Parathyroid adenoma (tissue), 2 donors: ENCODE measurements at regions not wholly inside any gene's neighbourhood (a gene's known extent, or its start where the extent isn't known, plus 50 kb on each side); places are given as distances from the start of the nearest gene placed in this dataset.

Source experiments
- H2AFZ ChIP-seq: fragments of 300-600 bp; sonication (generic); one replicate; pipeline ENCODE4 v1.7.0; 2017; ENCODE audit warnings: antibody characterized with exemption, mild to moderate bottlenecking
- H3K27ac ChIP-seq: fragments of 300-600 bp; sonication (generic); one replicate; pipeline ENCODE4 v1.7.0; 2017
- H3K27me3 ChIP-seq: fragments of 300-600 bp; sonication (generic); one replicate; pipeline ENCODE4 v1.7.0; 2017; ENCODE audit warnings: low read length; ENCODE audit not compliant: control insufficient read depth, insufficient read depth
- H3K36me3 ChIP-seq: fragments of 300-600 bp; sonication (generic); one replicate; pipeline ENCODE4 v1.7.0; 2017; ENCODE audit warnings: low read length; ENCODE audit not compliant: control insufficient read depth, insufficient read depth
- H3K4me1 ChIP-seq: fragments of 300-600 bp; sonication (generic); one replicate; pipeline ENCODE4 v1.7.0; 2017; ENCODE audit warnings: control low read depth
- H3K4me2 ChIP-seq: fragments of 300-600 bp; sonication (generic); one replicate; pipeline ENCODE4 v1.7.0; 2017; ENCODE audit warnings: low read length
- H3K4me3 ChIP-seq: fragments of 300-600 bp; sonication (generic); one replicate; pipeline ENCODE4 v1.7.0; 2017; ENCODE audit warnings: low read depth, low read length
- H3K79me2 ChIP-seq: fragments of 300-600 bp; sonication (generic); one replicate; pipeline ENCODE4 v1.7.0; 2017; ENCODE audit warnings: control low read depth
- H3K9ac ChIP-seq: fragments of 300-600 bp; sonication (generic); one replicate; pipeline ENCODE4 v1.7.0; 2017; ENCODE audit warnings: mild to moderate bottlenecking
- H3K9me3 ChIP-seq: fragments of 300-600 bp; sonication (generic); one replicate; pipeline ENCODE4 v1.7.0; 2017; ENCODE audit warnings: low read length; ENCODE audit not compliant: control insufficient read depth
- TF ChIP-seq, protein P1 (sequence below): fragments of 300-600 bp; sonication (generic); IDR thresholded peaks from one replicate; pipeline ENCODE4 v1.7.0; 2017; ENCODE audit warnings: antibody characterized with exemption, mild to moderate bottlenecking
- donor health status: primary hyperparathyroidism.

DNA sequence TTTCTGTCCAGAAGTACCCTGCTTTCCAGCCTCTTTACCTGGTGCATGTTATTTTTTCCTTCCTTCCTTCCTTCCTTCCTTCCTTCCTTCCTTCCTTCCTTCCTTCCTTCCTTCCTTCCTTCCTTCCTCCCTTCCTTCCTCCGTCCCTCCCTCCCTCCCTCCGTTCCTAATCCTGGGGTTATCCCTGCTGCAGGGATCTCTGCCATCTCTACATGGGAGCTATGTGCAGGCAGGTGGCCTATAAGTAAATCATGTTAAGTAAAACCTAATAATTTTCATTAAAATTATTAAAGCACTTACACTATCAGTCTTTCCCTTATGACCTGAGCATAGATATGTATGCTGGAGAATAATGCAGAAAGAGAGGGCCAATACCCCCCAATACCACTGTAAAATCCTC lies 351.9 kb downstream of the ZSWIM6 start:
- no peaks in the 10 kb centered on the region for H3K36me3 ChIP-seq
- no peaks in the 10 kb centered on the region for H3K27me3 ChIP-seq
- no peak overlapping the region for H3K4me3 ChIP-seq
- no peaks in the 10 kb centered on the region for H3K9me3 ChIP-seq
- H3K9ac ChIP-seq = no peak overlapping the region
- H3K79me2 ChIP-seq = no peaks in the 10 kb centered on the region
- H3K27ac ChIP-seq = no peak overlapping the region
- H3K4me1 ChIP-seq = no peaks in the 10 kb centered on the region
- no peak overlapping the region for H3K4me2 ChIP-seq
- no peak overlapping the region for H2AFZ ChIP-seq
- TF ChIP-seq, protein P1, sequence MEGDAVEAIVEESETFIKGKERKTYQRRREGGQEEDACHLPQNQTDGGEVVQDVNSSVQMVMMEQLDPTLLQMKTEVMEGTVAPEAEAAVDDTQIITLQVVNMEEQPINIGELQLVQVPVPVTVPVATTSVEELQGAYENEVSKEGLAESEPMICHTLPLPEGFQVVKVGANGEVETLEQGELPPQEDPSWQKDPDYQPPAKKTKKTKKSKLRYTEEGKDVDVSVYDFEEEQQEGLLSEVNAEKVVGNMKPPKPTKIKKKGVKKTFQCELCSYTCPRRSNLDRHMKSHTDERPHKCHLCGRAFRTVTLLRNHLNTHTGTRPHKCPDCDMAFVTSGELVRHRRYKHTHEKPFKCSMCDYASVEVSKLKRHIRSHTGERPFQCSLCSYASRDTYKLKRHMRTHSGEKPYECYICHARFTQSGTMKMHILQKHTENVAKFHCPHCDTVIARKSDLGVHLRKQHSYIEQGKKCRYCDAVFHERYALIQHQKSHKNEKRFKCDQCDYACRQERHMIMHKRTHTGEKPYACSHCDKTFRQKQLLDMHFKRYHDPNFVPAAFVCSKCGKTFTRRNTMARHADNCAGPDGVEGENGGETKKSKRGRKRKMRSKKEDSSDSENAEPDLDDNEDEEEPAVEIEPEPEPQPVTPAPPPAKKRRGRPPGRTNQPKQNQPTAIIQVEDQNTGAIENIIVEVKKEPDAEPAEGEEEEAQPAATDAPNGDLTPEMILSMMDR = no peak

DNA sequence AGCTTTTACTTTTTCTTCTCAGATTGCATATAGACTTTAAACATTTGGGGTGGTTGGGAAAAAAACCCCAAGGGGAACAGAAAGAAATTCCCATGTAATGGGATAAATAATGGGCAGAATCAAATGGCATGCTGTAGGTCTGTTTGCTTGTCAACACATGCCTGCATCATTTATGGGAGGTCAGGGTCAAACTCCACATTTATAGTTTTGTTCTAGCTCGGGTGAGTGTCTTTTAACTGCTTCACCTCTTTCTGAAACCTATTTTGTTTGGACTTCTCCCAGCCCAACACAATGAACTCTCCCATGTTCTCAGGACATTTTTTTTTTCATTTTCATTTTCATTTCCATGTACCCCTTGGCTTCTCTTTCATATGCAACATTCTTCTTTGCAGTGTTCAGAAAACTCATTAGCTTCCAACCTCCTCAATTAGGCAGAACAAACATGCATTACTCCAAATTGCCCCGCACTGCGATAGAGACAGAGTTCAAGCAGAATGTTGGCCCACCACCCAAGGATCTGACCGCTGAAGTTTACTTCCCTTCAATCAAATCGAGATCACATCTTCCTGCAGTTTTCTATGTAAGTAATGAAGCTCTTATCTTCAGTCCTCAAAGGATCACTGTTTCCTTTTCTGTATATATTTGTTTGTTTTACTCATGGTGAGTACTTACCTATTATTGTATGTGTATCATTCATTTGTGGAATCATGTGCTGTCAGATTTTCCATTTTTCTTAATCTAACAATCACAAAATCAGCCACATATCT lies 354.6 kb downstream of the ZSWIM6 start:
- Histone ChIP-seq H3K79me2 (no peaks in the 10 kb centered on the region), H3K4me2 (no peak overlapping the region), H3K36me3 (no peaks in the 10 kb centered on the region), H3K9ac (no peak overlapping the region), H3K27me3 (no peaks in the 10 kb centered on the region), H3K27ac (no peak overlapping the region), H3K4me1 (no peaks in the 10 kb centered on the region), H3K4me3 (no peak overlapping the region), H2AFZ (no peak overlapping the region), H3K9me3 (no peaks in the 10 kb centered on the region)
- TF ChIP-seq, protein P1 = no peak

DNA sequence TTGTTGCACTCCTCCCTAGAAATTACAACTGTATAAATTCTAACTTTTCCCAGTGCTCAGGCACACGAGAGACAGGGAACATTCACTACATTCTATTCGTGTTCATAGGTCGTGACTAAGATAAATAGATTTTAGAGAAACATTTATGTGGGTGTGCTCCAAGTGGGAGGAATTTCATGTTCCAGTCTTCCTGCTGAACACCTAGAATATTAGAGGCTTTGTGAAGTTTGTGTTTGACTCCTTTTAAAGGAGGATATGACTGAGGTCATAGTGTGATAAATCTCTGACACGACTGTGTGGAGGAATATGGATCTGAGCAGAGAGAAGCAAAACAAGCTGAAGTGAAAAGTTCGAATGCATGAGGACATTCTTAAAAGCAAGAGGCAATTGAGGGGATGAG lies 355.3 kb downstream of the ZSWIM6 start:
- no peak overlapping the region for H3K4me3 ChIP-seq
- no peak overlapping the region for H3K4me2 ChIP-seq
- no peak overlapping the region for H3K27ac ChIP-seq
- no peaks in the 10 kb centered on the region for H3K9me3 ChIP-seq
- TF ChIP-seq, protein P1 = no peak
- no peaks in the 10 kb centered on the region for H3K27me3 ChIP-seq
- H3K79me2 ChIP-seq = no peaks in the 10 kb centered on the region
- no peaks in the 10 kb centered on the region for H3K36me3 ChIP-seq
- H2AFZ ChIP-seq = no peak overlapping the region
- no peaks in the 10 kb centered on the region for H3K4me1 ChIP-seq
- H3K9ac ChIP-seq = no peak overlapping the region

DNA sequence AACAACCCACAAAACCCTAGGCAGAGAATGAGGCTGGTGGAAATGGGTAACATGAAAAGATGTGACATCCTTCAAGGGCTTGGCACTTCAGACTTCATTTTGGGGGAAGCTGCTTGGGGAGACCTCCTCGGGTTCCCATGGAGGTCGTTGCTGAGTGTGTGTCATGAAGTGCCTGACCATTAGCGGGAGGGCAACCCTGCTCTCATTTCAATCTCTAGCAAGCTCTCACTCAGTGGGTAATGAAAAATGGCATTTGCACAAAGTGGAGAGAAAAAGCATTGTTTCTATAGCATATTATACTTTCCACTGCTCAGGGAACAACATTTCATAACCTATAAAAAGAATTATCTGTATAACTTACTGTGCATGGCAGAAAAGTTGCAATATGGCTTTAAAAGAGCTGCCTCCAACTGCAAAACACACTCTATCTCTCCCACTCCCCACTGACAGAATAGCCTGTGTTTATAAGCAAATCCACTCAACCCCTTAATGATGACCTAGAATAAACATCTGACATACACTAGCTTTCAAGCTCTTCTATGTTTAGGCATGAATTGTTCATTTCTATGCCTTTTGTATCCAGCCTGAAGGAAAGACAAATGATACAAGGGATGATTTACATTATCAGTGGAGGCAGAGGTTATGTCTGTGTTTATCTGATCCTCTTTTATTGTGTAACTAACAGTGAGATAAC lies 357.2 kb downstream of the ZSWIM6 start:
- TF ChIP-seq, protein P1 = no peak
- H3K36me3 ChIP-seq = peaks cover 2% of the 10 kb centered on the region
- no peaks in the 10 kb centered on the region for H3K9me3 ChIP-seq
- no peaks in the 10 kb centered on the region for H3K79me2 ChIP-seq
- no peaks in the 10 kb centered on the region for H3K27me3 ChIP-seq
- no peak overlapping the region for H3K4me2 ChIP-seq
- H3K9ac ChIP-seq = no peak overlapping the region
- H3K27ac ChIP-seq = no peak overlapping the region
- H3K4me3 ChIP-seq = no peak overlapping the region
- H3K4me1 ChIP-seq = no peaks in the 10 kb centered on the region
- no peak overlapping the region for H2AFZ ChIP-seq
